T-helper 2 cell treated with Interferon-gamma antibody and Interleukin-4, amounts not matched to agents 5 μg/mL and 100 μg/mL, for 36 hours (primary cell): ENCODE measurements at regions not wholly inside any gene's neighbourhood (a gene's known extent, or its start where the extent isn't known, plus 50 kb on each side); places are given as distances from the start of the nearest gene placed in this dataset.
"Not testable (repeated sequence)": the region's sequence is repeated elsewhere in the genome, so short reads cannot be mapped to it uniquely, and the experiment has no call there.

Source experiments
- DNase-seq: peaks from one replicate; pipeline ENCODE4 v3.0.0; 2021; ENCODE audit warnings: low spot score
- H3K27ac Mint-ChIP-seq: one replicate; pipeline ENCODE4 v1.8.0; 2021; ENCODE audit warnings: mild to moderate bottlenecking, mixed read lengths
- H3K27me3 Mint-ChIP-seq: one replicate; pipeline ENCODE4 v1.8.0; 2021; ENCODE audit warnings: low read depth, mixed read lengths
- H3K36me3 Mint-ChIP-seq: one replicate; pipeline ENCODE4 v1.8.0; 2021; ENCODE audit warnings: low read depth, mixed read lengths
- H3K4me1 Mint-ChIP-seq: one replicate; pipeline ENCODE4 v1.8.0; 2021; ENCODE audit warnings: low read depth, mixed read lengths
- H3K4me3 Mint-ChIP-seq: one replicate; pipeline ENCODE4 v1.8.0; 2022; ENCODE audit warnings: mild to moderate bottlenecking, moderate library complexity, mixed read lengths
- H3K9me3 Mint-ChIP-seq: one replicate; pipeline ENCODE4 v1.8.0; 2021; ENCODE audit warnings: mixed read lengths

- no peaks in the 10 kb centered on the region for H3K36me3 Mint-ChIP-seq
- no peak overlapping the region for H3K27ac Mint-ChIP-seq
- no peak for DNase-seq
- no peak overlapping the region for H3K4me3 Mint-ChIP-seq
- H3K4me1 Mint-ChIP-seq: peaks cover 1% of the 10 kb centered on the region
- peaks cover 14% of the 10 kb centered on the region for H3K27me3 Mint-ChIP-seq
- H3K9me3 Mint-ChIP-seq: no peaks in the 10 kb centered on the region
Observed at GRCh38 chr11:69892237-69892985, 73.2 kb upstream of the FGF3 start.

GRCh38 chr11:69892986-69893555 is 73.9 kb upstream of the FGF3 start:
- Mint-ChIP-seq H3K9me3 (no peaks in the 10 kb centered on the region), H3K4me1 (peaks cover 1% of the 10 kb centered on the region), H3K27me3 (peaks cover 14% of the 10 kb centered on the region), H3K4me3 (no peak overlapping the region), H3K27ac (no peak overlapping the region), H3K36me3 (no peaks in the 10 kb centered on the region)
- DNase-seq: no peak

GRCh38 chr11:69893631-69894030 is 74.4 kb upstream of the FGF3 start:
- no peaks in the 10 kb centered on the region for H3K9me3 Mint-ChIP-seq
- H3K27me3 Mint-ChIP-seq: peaks cover 14% of the 10 kb centered on the region
- no peak overlapping the region for H3K27ac Mint-ChIP-seq
- no peaks in the 10 kb centered on the region for H3K4me1 Mint-ChIP-seq
- H3K4me3 Mint-ChIP-seq: no peak overlapping the region
- no peak for DNase-seq
- H3K36me3 Mint-ChIP-seq: no peaks in the 10 kb centered on the region

GRCh38 chr11:69894181-69894611 is 75.0 kb upstream of the FGF3 start:
- H3K27ac Mint-ChIP-seq: no peak overlapping the region
- no peak overlapping the region for H3K4me3 Mint-ChIP-seq
- no peaks in the 10 kb centered on the region for H3K36me3 Mint-ChIP-seq
- no peak for DNase-seq
- no peaks in the 10 kb centered on the region for H3K9me3 Mint-ChIP-seq
- peaks cover 14% of the 10 kb centered on the region for H3K27me3 Mint-ChIP-seq
- no peaks in the 10 kb centered on the region for H3K4me1 Mint-ChIP-seq

GRCh38 chr11:69894648-69895047 is 75.4 kb upstream of the FGF3 start:
- no peaks in the 10 kb centered on the region for H3K9me3 Mint-ChIP-seq
- no peak for DNase-seq
- no peaks in the 10 kb centered on the region for H3K4me1 Mint-ChIP-seq
- H3K36me3 Mint-ChIP-seq: no peaks in the 10 kb centered on the region
- no peak overlapping the region for H3K27ac Mint-ChIP-seq
- peaks cover 14% of the 10 kb centered on the region for H3K27me3 Mint-ChIP-seq
- H3K4me3 Mint-ChIP-seq: no peak overlapping the region

- no peak overlapping the region for H3K27ac Mint-ChIP-seq
- no peaks in the 10 kb centered on the region for H3K4me1 Mint-ChIP-seq
- no peak overlapping the region for H3K4me3 Mint-ChIP-seq
- DNase-seq: no peak
- peaks cover 6% of the 10 kb centered on the region for H3K27me3 Mint-ChIP-seq
- H3K9me3 Mint-ChIP-seq: no peaks in the 10 kb centered on the region
- no peaks in the 10 kb centered on the region for H3K36me3 Mint-ChIP-seq
Observed at GRCh38 chr11:69896250-69896649, 77.0 kb upstream of the FGF3 start.

GRCh38 chr11:69898123-69898522 is 78.9 kb upstream of the FGF3 start:
- peaks cover 3% of the 10 kb centered on the region for H3K27me3 Mint-ChIP-seq
- no peaks in the 10 kb centered on the region for H3K9me3 Mint-ChIP-seq
- no peak for DNase-seq
- H3K36me3 Mint-ChIP-seq: no peaks in the 10 kb centered on the region
- H3K4me1 Mint-ChIP-seq: no peaks in the 10 kb centered on the region
- H3K27ac Mint-ChIP-seq: no peak overlapping the region
- H3K4me3 Mint-ChIP-seq: no peak overlapping the region

GRCh38 chr11:69899957-69900821 is 81.0 kb upstream of the FGF3 start:
- Mint-ChIP-seq H3K4me1 (no peaks in the 10 kb centered on the region), H3K4me3 (no peak overlapping the region), H3K36me3 (no peaks in the 10 kb centered on the region), H3K27ac (no peak overlapping the region), H3K9me3 (no peaks in the 10 kb centered on the region), H3K27me3 (peaks cover 3% of the 10 kb centered on the region)
- no peak for DNase-seq

GRCh38 chr11:69900822-69901302 is 81.6 kb upstream of the FGF3 start:
- H3K4me1 Mint-ChIP-seq, H3K27me3 Mint-ChIP-seq: not testable (repeated sequence)

GRCh38 chr11:69902337-69902736 is 83.1 kb upstream of the FGF3 start:
- H3K4me1 Mint-ChIP-seq: no peaks in the 10 kb centered on the region
- no peak overlapping the region for H3K27ac Mint-ChIP-seq
- H3K4me3 Mint-ChIP-seq: no peak overlapping the region
- no peaks in the 10 kb centered on the region for H3K9me3 Mint-ChIP-seq
- H3K36me3 Mint-ChIP-seq: no peaks in the 10 kb centered on the region
- H3K27me3 Mint-ChIP-seq: no peaks in the 10 kb centered on the region
- no peak for DNase-seq

More at GRCh38 chr11:69900822-69901302, 81.6 kb upstream of the FGF3 start:
- not testable (repeated sequence) for H3K9me3 Mint-ChIP-seq, H3K36me3 Mint-ChIP-seq, H3K27ac Mint-ChIP-seq, DNase-seq, H3K4me3 Mint-ChIP-seq

- H3K4me3 Mint-ChIP-seq: no peak overlapping the region
- no peaks in the 10 kb centered on the region for H3K9me3 Mint-ChIP-seq
- no peak for DNase-seq
- H3K36me3 Mint-ChIP-seq: no peaks in the 10 kb centered on the region
- no peak overlapping the region for H3K27ac Mint-ChIP-seq
- no peaks in the 10 kb centered on the region for H3K4me1 Mint-ChIP-seq
- H3K27me3 Mint-ChIP-seq: no peaks in the 10 kb centered on the region
Observed at GRCh38 chr11:69903211-69903610, 84.0 kb upstream of the FGF3 start.

- H3K27me3 Mint-ChIP-seq: no peaks in the 10 kb centered on the region
- H3K36me3 Mint-ChIP-seq: no peaks in the 10 kb centered on the region
- no peaks in the 10 kb centered on the region for H3K9me3 Mint-ChIP-seq
- H3K27ac Mint-ChIP-seq: no peak overlapping the region
- no peak overlapping the region for H3K4me3 Mint-ChIP-seq
- no peak for DNase-seq
- no peaks in the 10 kb centered on the region for H3K4me1 Mint-ChIP-seq
Observed at GRCh38 chr11:69904161-69904973, 85.2 kb upstream of the FGF3 start.

- Mint-ChIP-seq H3K27ac (no peak overlapping the region), H3K36me3 (no peaks in the 10 kb centered on the region), H3K9me3 (no peaks in the 10 kb centered on the region), H3K4me1 (no peaks in the 10 kb centered on the region), H3K4me3 (no peak overlapping the region), H3K27me3 (no peaks in the 10 kb centered on the region)
- no peak for DNase-seq
Observed at GRCh38 chr11:69904974-69905535, 85.8 kb upstream of the FGF3 start.
